SIG-M5 treated with dmso at 0.1 percent for 504 hours (cell line): ENCODE measurements at regions not wholly inside any gene's neighbourhood (a gene's known extent, or its start where the extent isn't known, plus 50 kb on each side); places are given as distances from the start of the nearest gene placed in this dataset.
"Not testable (repeated sequence)": the region's sequence is repeated elsewhere in the genome, so short reads cannot be mapped to it uniquely, and the experiment has no call there.

Source experiments
- DNase-seq: peaks from one replicate; lab custom pipeline; 2025; ENCODE audit not compliant: unreplicated experiment; lab: John Stamatoyannopoulos, UW

DNA sequence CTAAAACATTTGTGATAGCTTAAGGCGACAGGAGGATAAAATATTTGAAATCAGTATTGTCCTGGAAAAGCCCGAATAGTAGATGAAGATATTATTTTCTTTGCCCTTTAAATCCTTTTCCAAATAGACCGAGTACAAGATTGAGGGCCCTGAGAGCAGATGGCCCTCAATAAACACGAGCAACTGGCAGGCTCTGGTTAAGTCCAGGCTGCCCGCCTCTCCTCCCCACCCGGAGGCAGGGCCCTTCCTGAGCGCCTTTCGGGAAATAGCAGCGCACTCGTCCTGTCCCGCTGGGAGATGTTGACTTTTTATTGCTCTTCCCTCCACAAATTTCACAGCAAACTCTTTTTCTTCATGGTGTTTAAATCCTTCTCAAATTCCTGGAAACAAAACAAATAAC lies 50.8 kb upstream of the MAX start:
- no peak for DNase-seq

DNA sequence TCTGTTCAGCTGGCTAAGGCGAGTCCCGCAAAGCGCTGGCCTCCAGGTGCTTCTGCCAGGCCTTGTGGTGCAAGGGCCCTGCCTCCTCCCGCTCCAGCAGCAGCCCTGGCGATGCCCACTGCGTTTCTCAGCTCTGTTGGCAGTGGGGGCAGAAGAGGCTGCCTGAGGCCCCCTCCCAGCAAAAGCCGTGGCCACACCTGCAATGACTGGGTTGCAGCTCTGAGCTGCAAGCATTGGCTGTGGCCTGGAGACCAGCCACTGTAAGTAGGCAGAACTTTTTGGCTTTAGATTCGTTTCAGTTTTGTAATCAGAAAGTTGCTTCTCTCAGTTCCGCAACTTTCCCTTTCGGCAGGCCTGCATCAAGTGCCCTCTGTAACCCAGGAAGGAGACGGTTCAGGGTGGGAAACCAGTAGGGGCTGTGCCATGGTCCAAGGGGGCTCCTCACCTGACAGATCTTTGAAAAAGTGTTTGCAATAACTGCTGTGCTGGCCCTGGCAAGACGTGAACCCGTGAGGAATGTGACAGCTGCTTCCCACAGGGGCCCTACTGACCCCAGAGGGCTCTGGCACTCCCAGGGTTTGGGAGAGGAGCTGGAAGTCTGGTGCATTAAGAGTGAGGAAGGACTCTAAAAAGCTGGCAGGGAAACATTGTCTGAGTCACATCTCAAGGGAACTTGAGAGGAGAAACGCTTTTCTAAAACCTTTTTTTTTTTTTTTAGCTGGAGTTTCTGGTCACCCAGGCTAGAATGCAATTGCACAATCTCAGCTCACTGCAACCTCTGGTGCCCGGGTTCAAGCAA lies 54.5 kb upstream of the MAX start:
- peak; percentile 76 for DNase-seq

DNA sequence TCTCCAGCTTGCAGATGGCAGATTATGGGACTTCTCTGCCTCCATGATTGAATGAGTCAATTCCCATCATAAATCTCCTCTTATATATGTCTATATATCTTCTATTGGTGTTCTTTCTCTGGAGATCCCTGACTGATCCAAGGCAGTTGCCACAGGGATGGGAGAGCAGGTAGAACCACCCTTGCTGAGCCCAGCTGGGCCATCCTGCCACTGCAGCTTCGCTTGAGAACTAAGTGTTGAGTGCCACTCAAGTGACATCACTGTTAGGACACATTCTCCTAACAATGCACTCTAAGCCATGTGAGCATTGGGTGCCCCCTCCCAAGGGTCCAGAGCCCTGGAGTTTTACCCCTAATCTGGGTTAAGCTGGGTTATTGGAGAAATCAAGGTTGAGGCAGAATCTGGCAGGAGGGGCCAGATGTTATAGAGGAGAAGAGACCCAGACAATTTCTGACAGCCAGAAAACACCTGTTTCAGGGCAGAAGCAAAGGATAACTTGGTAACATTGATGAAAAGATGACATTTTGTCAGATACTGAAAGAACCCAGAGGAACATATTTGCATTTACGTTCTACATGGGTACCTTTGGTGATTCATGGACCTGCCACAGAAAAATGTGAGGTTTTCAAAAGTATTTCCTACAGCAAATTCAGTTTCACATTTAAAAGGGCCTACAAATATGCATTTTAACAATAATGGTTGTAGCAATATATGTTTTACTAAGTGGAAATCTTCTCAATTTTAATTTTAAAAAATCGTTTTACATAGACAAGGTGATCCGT lies 57.2 kb upstream of the MAX start:
- no peak for DNase-seq

DNA sequence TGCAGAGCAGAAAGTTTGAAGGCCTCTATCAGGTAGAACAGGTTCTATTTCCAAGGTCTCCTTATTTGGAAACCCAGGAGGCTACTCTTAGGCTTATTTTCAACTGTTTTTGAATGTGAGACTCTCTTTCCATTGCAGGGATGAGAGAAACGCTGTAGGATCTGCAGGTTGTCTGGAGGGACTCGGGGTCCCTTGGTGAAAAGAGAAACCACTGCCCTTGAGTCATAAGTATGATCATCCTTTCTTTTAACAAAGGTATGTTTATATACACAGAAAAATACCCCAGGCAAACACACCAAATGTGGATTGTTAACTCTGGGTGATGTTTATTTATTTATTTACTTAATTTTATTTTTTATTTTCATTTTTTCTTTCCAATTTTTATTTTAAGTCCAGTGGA lies 57.8 kb upstream of the MAX start:
- no peak for DNase-seq

DNA sequence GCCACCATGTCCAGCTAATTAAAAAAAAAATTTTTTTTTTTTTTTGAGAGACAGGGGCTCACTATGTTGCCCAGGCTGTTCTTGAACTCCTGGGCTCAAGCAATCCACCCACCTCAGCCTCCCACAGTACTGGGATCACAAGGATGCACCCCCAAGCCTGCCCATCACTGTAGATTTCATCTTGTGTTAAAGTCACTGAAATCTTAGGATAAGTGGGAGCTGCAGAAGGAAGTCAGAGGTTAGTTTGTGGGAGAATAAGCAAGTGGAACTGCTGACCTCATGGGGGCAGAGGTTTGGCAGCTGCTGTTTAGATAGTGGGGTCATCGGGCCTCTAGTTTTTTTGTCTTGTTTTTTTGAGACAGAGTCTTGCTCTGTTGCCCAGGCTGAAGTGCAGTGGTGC lies 59.7 kb upstream of the MAX start:
- DNase-seq: no peak

DNA sequence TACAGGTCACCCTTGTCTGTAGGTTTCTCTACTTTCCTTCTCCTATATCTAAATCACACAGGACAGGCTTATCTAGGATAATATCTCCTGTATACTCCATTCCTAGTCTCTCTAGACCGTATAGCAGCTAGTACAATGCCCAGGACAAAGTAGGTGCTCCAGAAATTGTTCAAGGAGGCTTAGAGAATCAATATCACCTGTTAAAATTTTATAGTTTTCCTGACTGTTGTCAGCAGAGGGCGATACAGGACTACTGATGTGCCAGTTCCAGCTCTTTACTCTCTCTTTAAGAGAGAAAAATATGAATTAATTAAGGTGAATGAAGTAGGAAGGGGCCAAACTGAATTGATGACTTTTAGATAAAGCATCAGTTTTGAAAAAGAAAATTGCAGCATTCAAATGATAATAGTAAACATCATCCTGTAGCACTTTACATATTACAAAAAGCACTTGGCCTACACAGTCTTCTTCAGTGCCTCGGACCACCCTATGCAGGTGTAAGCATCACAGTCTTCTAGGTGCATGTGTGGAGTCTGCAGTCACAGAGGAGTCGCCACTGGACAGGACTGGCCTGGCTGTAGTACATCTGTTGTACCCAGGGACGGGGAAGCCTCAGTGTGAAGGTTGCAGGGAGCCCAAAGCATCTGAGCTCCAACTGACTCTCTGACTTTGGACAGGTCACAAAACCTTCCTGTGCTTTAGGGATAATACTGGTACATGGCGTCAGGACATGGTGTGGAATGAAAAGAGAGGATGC lies 61.9 kb upstream of the MAX start:
- DNase-seq: peak; percentile 25

DNA sequence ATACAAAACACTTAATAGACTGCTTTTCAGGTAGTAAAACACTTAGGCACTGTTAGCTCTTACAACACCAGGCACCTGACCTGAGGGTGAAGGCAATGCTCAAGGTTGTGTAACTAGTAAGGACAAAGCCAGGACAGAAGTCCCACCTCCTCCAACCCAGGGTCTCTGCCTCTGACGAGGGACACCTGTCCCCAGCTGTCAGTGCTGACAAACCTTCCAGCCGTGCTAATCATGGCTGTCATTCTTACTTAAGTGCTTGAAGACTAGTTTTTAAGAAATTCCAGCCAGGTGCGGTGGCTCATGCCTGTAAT lies 62.5 kb upstream of the MAX start:
- DNase-seq: no peak

DNA sequence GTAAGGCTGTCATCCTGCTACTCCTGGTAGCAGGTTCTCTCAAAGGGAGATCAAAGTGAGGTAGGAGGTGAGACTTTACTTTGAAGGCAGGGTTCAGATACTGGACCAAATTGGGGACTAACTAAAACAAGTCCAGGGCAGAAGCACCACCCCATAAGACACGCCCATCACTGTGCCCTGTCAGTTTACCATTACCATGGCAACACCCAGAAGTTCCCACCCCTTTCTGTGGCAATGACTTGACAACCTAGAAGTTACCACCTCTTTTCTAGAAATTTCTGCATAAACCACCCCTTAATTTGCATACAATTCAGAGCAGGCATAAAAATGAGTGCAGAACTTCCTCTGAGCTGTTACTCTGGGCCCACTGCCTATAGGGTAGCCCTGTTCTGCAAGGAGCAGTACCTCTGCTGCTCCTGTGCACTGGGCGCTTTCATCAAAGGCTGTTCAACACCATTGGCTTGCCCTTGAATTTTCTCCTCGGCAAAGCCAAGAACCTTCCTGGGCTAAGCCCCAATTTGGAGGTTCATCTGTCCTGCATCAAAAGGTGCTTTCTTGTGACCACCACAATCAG lies 64.8 kb upstream of the MAX start:
- DNase-seq: peak; percentile 23

DNA sequence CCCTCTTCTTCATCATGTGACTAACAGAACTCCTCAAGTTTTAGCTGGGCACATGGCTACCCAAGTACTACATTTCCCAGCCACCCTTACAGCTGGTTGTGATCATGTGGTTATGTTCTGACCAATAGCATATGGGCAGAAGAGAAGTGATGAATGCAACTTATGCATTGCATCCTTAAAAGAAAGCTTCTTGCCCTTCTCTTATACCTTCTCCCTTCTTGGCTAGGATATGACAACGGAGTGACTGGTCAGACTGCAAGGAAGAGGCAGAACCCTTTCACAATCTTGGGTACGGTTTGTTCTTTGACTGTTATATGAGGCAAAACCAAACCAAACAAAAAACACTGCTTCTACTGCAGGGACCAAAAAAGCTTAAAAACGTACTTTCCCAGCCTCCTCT lies 66.5 kb upstream of the MAX start:
- DNase-seq: no peak

DNA sequence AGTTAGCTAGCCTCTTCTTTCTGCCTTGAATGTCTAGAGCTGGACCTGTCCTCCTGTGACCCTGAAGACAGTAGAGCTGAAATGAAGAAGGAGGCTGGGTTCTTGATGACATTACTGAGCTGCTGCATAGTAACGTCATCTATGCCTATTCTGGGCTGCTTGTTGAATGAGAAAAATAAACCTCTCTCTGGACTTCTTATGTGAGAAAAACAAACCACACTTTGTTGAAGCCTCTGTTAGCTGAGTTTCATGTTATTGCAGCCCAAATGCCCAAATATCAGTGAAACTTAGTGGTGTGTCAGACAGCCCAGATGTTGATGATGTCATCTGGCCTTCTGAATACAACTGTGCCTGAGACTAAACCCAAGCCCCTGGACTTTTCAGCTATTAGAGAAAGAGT lies 67.0 kb upstream of the MAX start:
- no peak for DNase-seq

DNA sequence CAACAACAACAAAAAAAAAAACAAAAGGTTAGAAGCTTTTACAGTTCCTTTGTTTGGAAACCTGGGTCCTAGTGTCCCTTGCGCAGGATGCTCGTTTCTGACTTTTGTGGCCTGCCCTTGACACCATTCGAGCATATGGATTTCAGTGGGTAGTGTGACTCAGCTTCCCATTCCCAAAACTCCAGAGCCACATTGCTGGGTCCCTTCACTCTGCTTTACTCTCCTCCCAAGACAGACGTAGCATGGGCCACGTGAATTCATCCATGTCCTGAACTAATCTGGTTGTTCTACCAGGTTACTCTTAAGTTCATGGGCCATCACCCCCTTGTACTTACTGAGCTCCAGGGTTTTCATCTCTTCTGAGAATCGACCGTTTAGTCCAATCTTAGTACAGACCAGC lies 68.0 kb upstream of the MAX start:
- no peak for DNase-seq

DNA sequence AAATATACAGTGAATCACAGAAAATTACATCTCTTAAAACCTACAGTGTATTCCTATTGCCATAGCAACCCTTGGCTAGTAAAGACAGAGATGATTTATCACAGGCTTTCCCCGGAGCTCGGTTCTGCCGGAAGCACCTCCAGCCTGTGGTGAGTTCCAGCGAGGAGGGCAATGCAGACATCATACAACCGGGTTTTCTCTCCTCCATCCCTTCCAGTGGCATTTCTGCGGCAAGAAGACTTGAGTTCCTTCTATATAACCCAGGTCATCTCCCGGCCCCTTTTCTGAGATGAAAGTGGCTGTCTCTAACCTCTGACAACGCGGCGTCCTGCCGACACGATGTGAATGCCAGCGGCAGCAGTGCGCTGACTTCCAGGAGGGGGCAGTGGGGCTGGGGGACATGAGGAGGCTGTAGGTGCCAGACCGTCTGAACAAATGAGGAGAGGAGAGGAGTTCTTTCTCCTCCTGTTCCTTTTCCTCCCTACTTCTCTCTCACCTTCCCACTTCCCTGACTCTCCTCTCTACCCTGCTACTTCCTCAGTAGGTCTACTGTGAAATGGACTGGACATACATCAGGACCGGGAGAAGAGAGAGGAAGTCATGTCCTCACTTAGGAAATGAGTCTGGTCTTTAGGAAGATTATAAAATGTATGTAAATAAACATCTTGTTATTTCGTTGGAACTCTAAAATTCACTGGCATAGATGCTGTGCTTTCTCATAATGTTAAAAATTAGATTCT lies 68.6 kb upstream of the MAX start:
- no peak for DNase-seq

DNA sequence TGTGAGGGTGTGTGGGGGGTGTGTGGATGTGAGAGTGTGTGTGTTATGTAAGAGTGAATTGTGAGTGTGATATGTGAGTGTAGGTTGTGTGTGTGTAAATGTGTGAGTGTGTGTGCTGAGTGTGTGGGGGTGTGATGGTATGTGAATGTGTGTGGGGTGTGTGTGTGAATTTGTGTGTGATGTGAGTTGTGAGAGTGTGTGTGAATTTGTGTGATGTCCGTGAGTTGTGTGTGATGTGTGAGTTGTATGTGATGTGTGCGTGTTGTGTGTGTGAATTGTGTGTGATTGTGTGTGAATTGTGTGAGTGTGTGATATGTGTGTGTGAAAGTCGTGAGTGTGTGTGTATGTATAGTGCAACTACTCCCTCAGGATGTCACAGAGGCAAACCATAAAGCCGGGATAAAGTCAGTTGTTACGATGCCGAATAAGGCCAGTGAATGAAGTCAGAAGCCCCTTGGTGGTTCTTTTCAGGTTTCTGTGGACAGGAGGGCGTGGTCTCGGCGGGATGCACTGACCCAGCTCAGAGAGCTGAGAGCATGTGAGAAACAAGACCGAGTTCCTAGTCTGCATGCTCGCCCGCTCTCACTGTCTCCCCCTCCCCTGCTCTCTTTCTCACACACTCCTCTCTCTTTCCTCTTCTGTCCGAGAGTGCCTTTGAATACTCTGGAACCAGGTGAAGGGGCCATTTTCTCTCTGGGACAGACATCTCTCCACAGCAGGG lies 71.8 kb upstream of the MAX start:
- DNase-seq: no peak

DNA sequence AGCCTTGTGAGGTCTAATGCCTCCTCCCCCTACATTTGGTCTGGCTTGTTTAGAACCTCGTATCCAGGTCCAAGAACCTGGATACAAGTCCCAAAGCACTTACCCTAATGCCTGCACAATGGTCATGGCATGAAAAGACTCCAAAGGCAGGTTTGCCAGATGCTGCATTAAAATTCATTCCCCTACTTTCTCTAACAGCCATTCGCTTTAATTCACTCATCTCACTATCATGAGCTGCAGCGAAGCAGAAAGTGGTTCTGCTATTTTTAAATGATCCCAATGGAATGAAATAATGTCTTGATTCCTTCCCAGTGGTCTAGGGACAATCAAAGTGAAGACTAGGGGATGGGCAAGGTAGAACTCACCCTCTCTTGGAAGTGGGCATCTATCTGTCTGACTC lies 72.5 kb upstream of the MAX start:
- no peak for DNase-seq

DNA sequence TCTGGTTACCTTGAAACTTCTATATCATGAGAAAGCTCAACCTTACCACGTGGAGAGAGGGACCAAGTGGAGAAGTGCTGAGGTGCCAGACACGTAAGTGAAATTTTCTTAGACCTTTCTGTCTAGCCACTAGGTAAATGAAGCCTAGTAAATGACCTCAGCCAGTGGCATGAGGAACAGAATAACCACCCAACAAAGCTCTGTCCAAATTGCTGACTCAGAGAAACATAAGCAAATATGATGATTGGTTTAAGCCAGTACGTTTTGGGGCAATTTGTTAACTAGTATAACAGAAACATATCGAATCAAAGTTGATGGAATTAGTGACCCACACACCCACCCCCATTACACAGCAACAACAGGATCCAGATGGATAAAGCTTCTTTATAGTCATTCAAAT lies 75.2 kb upstream of the MAX start:
- DNase-seq: no peak

DNA sequence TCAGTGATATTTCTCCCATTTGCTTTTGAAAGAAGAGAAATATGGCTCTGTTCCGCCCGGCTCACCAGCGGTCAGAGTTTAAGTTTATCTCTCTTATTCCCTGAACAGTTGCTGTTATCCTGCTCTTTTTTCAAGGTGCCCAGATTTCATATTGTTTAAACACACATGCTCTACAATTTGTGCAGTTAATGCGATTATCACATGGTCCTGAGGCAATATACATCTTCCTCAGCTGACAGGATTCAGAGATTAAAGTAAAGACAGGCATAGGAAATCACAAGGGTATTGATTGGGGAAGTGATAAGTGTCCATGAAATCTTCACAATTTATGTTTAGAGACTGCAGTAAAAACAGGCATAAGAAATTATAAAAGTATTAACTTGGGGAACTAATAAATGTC lies 76.9 kb upstream of the MAX start:
- DNase-seq: not testable (repeated sequence)

DNA sequence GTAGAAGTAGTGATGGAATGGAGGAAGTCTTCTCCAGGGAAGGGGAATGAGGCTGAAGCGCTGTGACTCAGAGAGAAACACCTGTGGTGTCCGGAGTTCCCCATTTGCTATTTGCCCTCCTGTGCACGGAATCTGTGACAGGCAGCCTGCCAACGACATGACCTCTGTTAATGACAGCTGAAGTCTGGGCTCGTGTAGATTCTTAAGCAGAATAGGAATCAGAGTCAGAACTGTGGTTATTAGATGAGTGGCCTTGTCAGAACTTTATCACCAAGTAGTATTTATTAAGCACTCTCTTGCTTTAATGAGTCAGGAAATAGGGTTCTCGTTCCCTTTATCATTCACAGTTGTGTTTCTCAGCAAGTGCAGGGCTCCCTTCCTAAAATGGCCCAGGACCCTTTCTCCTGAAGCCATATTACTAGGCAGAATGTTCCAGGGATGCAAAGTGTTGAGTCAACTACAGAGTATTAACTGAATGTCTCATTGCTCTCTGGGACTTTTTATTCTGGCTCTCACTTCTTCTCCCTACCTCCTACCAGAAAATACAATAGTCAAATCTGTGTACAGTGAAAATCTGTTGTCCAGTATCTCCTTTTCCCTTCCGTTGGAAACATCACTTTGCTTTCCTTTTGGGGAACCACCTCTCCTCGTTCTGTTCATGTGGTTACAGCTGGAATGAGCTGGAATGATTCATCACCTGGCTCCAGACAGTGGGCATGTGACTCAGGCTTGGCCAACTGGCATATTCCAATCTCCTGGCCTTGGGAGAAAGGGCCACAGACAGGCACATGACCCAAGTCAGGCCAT lies 77.8 kb upstream of the MAX start:
- no peak for DNase-seq

DNA sequence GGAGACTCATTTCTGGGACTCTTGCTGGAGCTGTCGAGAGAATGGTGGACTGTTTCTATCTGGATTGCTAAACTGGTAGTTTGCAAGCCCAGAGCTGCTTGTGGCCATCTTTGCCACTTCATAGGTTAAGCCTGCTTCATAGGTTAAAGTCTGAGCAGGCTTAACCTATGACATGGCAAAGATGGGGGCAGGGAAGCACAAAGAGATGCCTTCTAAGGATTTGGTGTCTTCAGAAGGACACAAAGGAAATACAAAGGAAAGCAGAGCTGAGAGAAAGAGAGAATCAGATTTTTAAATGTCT lies 78.4 kb upstream of the MAX start:
- no peak for DNase-seq

DNA sequence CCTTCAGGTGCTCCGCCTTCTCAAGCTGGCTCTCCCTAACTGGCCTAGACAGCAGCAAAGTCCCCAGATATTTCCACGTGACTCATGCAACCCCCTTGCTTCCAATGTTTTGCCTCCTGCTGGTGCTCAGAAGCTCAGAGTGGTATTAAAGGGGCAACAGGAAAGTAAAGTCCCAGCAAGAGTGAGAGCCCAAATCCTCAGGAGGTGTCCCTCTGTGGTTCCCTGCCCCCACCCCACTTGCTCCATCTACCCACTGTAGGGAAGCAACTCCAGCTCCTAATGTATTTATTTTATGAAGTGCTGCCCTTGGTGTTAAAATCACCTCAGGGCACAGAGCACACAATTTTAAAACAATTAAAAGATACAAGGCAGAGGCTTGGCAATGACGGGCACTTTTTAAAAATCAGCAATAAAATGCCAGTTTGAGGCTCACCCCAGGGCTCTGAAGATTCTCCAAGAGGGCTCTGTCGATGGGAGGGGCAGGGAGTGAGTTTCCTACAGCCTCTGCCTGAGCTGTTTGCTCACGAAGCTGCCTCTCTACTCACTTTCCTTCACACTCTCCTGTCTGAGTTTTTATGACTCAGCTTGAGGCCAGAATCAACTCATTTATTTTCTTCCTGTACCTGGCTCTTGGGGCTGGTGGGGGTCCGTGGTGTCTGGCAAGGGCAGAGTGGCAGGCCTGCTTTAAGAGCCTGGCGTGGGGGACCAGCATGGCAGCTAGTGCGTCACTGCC lies 81.9 kb upstream of the MAX start:
- no peak for DNase-seq
